Adipose tissue (tissue), 3 donors: ENCODE measurements at regions not wholly inside any gene's neighbourhood (a gene's known extent, or its start where the extent isn't known, plus 50 kb on each side); places are given as distances from the start of the nearest gene placed in this dataset.
"Not testable (repeated sequence)": the region's sequence is repeated elsewhere in the genome, so short reads cannot be mapped to it uniquely, and the experiment has no call there.

Experiments used
- H3K27ac ChIP-seq: one replicate; pipeline ENCODE4 v1.5.1; 2013; ENCODE audit warnings: low read depth, low read length
- WGBS, 3 donors: extraction: QIAGEN DNeasy Blood & Tissue Kit; methylation state at CpG; one replicate each; pipeline ENCODE4 v1.1.7; 2013; 5-methylcytosine and 5-hydroxymethylcytosine counted together
- donor health status: healthy with polysubstance abuse.
- donor health status: Bipolar disorder and iron deficiency.
- donor health status: healthy.

DNA sequence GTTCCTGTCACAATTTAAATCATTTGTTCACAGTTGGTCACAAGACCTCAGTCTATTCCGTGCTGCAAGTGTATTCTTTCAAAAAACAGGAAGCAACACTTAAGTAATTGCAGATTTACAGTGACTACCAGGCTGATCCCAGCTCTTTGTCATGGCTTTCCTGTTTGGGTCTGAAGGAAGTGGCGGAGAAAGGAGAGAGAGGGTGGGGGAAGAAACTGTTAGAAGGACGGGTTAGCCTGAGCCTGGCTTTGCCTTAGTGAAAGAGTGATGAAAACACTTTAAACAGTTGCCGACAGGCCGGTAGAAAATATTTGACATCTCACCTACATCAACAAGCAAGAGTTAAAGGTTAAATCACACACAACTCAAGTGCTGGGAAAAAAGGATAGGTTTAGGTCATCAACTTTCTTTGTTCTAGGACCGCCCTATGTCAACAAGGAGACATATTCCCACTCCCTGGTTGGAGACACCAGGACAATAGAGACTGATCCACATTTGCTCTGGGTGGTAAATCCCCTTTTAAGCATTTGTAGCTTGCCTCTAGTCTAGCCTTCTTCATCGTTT lies 102.2 kb upstream of the DAB2 start:
- no peak overlapping the region for H3K27ac ChIP-seq
- 45 to 50% (median 46%) methylated on average over 7 of the region's 7 CpGs for WGBS, 3 donors

- 64 to 81% (median 66%) methylated on average over 7 of the region's 7 CpGs for WGBS, 3 donors
- not testable (repeated sequence) for H3K27ac ChIP-seq
Measured at GRCh38 chr5:39525781-39526180, 101.0 kb upstream of the DAB2 start.

GRCh38 chr5:39525271-39525670 lies 100.5 kb upstream of the DAB2 start:
- WGBS, 3 donors: 89 to 96% (median 89%) methylated on average over 2 of the region's 2 CpGs
- H3K27ac ChIP-seq: no peak overlapping the region

DNA sequence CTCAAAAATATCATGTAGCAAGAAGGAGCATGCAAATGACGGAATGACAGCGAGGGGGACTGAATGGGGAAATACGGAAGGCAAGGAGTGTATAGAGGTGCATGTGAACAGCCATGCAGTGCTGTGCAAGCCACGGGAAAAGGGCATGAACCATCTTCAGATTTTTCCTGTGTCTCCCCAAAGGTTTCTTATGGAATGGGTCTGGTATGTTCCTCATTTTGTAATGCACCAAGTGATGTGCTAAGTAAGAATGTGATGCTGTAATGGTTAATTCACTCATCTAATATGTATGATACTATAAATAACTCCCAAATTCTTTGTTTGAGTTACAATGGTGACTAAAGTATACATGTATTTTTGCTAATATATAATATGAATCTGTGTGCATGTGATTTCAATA lies 99.0 kb upstream of the DAB2 start:
- no peak overlapping the region for H3K27ac ChIP-seq
- 86 to 90% (median 89%) methylated on average over 4 of the region's 4 CpGs for WGBS, 3 donors

DNA sequence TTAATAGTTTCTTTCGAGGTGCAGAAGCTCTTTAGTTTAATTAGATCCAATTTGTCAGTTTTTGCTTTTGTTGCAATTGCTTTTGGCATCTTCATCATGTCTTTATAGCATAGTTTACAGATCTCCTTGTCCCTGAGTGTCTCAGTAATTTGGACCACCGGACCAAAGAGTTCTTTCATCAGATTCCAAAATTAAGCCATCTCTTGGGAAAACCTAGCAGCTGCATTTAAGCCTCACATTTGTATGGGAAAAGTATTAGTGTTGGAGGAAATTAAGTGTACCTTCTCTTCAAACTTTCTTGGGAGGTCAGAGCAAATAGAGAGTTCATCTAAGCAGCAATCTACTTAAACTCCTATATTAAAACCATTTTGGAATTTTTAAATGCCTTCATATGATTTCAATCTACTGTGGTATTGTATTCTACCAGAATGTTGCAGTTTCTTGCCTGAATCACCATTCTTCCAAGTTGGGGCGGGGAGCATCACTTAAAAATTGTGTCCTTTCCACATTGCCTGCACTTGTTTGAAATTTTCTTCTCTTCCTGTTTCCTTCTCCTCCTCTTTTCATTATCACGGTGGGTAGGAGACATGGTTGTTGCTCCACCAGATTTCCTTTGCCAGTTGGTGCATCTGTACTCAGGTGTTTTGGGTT lies 97.3 kb upstream of the DAB2 start:
- H3K27ac ChIP-seq: no peak overlapping the region
- 69 to 74% (median 71%) methylated on average over 4 of the region's 4 CpGs for WGBS, 3 donors

DNA sequence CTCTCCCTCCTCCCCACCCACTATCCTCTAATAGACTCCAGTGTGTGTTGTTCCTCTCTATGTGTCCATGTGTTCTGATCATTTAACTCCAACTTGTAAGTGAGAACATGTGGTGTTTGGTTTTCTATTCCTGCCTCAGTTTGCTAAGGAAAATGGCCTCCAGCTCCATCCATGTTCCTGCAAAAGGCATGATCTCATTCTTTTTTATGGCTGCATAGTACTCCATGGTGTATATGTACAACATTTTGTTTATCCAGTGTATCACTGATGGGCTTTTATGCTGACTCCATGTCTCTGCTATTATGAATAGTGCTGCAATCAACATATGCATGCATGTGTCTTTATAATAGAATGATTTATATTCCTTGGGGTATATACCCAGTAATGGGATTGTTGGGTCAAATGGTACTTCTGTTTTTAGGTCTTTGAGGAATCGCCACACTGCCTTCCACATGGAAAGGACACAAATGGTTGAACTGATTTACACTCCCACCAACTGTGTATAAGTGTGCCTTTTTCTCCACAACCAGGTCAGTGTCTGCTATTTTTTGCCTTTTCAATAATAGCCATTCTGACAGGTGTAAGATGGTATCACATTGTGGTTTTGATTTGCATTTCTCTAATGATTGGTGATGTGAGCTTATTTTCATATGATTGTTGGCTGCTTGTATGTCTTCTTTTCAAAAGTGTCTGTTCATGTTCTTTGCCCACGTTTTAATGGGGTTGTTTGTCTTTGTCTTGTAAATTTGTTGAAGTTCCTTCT lies 96.5 kb upstream of the DAB2 start:
- no peak overlapping the region for H3K27ac ChIP-seq
- 79 to 95% (median 87%) methylated on average over 2 of the region's 2 CpGs for WGBS, 3 donors

GRCh38 chr5:39520232-39520572 lies 95.4 kb upstream of the DAB2 start:
- 15 to 67% (median 15%) methylated on average over 3 of the region's 3 CpGs for WGBS, 3 donors
- H3K27ac ChIP-seq: no peak overlapping the region

DNA sequence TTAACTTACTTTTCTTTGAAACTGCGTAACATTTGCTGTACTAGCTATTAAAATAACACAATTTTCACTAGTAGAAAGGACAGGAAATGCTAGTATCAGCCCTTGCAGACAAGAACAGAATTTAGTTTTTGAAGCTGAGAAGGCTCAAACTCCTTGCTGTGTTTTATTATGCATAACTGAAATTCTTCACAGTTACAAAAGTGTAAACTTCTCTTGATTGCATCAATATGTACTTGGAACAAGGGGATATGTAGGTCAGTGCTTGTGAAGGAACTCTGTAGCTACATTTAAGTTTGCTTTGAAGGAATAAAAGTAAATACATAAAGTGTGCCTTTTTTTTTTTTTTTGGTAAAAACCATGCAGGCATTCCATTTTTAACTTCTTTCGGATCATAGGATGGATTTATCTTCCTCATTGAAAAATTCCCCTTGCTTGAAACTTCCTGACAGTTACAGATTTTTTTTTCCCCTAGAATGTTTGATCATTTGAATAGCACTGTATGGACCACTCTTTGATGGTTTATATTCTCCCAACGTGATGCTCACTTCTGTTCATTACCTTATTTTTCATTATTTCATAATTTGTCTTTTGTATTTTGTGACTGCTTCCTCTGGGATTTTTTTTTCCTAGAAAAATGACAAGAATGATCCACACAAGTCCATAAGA lies 94.9 kb upstream of the DAB2 start:
- H3K27ac ChIP-seq: no peak overlapping the region
- WGBS, 3 donors: 43 to 63% (median 52%) methylated on average over 3 of the region's 3 CpGs

DNA sequence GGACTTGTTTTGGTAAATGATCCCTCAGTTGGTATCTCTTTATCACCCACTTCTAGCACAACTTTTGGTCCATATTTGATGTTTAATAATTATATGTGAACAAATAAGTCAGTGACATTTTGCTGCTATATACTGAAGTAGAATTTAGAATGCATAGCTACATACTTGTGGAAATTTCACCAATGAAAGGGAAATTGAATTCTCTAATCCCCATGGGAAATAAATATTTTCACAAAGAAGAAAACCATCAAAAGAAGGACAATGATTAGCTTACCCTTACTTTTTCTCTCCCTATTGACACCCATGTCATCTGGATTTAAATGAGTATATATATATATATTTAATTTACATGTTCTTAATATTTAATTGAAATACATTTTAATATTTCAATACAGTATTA lies 94.3 kb upstream of the DAB2 start:
- H3K27ac ChIP-seq: no peak overlapping the region

DNA sequence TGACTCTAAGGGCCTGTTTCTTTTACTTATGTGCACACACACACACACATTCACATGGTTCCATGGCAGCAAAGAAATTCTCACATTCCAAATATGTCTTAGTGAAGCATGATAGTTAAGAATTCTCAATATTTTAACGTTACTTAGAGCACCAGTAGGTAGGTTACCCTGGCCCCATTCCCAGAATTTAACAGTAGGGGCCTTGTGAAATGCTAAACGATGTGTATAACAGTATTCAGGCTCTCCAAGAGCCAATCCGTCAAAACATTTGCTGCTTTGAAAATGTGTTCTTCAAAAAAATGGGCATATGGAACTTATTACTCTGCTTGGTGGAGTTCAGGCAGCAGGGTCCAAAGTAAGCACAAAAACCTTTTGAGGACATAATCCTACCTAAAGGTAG lies 93.7 kb upstream of the DAB2 start:
- 30 to 52% (median 48%) methylated on average over 3 of the region's 3 CpGs for WGBS, 3 donors
- H3K27ac ChIP-seq: no peak overlapping the region

GRCh38 chr5:39517800-39518199 lies 93.0 kb upstream of the DAB2 start:
- H3K27ac ChIP-seq: no peak overlapping the region

- H3K27ac ChIP-seq: no peak overlapping the region
- whole genome bisulfite sequencing, 3 donors: 67 to 79% (median 67%) methylated on average over 4 of the region's 4 CpGs
Measured at GRCh38 chr5:39515881-39516280, 91.1 kb upstream of the DAB2 start.

- H3K27ac ChIP-seq: no peak overlapping the region
- WGBS, 3 donors: 80 to 88% (median 83%) methylated on average over 1 of the region's 1 CpG
Measured at GRCh38 chr5:39513236-39513635, 88.5 kb upstream of the DAB2 start.

DNA sequence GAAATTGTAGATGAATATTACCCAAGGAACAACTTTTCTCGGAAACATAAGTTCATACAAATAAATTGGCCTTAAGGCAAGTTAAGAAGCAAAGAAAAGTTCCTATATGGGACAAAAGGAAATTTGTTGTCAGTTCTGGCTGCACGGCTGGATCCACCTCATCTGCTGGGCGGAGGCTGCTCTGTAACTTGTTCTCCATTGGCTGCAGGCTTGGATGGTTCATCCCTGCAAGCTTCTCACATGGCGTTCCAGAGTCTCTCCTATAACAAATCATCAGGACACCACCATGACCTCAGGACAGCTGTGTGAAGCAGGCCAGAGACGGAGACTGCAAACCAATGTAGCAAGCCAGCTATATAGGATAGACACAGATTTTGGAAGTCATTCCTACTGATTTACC lies 81.4 kb upstream of the DAB2 start:
- 66 to 80% (median 76%) methylated on average over 5 of the region's 5 CpGs for WGBS, 3 donors
- H3K27ac ChIP-seq: no peak overlapping the region

GRCh38 chr5:39505791-39506190 lies 81.0 kb upstream of the DAB2 start:
- WGBS, 3 donors: 60 to 78% (median 76%) methylated on average over 5 of the region's 5 CpGs

DNA sequence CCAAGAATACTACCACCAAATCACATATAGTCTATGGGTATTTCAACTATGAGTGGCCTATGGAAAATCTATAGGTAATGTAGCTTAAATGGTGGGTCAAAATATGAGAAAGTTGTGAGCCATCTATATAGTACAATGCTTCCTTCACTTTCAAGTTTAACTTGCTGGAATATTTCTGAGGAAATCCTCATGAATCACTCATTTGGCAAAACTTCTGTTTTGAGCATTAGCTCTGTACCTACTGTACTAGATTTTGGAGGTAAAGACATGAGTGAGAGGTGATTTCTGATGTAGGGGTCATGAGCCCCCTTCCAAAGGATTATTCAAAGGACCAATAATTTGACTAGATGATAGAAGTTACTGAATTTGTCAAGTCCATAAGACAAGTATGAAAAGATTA lies 80.6 kb upstream of the DAB2 start:
- no peak overlapping the region for H3K27ac ChIP-seq

More at GRCh38 chr5:39505791-39506190, 81.0 kb upstream of the DAB2 start:
- no peak overlapping the region for H3K27ac ChIP-seq

DNA sequence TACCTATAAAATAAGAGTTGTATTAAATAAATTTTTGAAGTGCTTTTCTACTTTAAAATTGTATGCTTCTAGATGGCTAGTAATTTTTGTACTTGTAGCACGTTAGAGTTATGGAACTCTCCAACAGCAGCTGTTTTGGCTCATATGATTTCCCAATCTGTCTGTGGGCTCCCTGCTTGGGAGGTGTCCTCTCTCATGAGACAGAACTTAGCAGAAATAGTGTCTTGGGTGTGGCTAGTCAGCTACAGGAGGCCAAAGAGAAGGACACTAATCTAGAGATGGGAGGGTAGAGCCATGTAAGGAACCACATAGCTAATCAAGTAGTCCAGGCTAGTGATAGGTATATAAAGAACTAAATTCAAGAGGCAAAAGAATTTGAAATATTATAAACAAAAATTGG lies 78.4 kb upstream of the DAB2 start:
- H3K27ac ChIP-seq: no peak overlapping the region
- WGBS, 3 donors: 12 to 63% (median 37%) methylated on average over 1 of the region's 1 CpG

GRCh38 chr5:39502704-39503103 lies 77.9 kb upstream of the DAB2 start:
- WGBS, 3 donors: 67 to 81% (median 68%) methylated on average over 6 of the region's 6 CpGs
- H3K27ac ChIP-seq: peak overlapping the region; percentile 59

GRCh38 chr5:39501397-39501796 lies 76.6 kb upstream of the DAB2 start:
- 50 to 67% (median 61%) methylated on average over 5 of the region's 5 CpGs for WGBS, 3 donors
- H3K27ac ChIP-seq: no peak overlapping the region
